Erythroblast (primary cell): ENCODE measurements at regions not wholly inside any gene's neighbourhood (a gene's known extent, or its start where the extent isn't known, plus 50 kb on each side); places are given as distances from the start of the nearest gene placed in this dataset.

Experiments used
- GATA1 ChIP-seq: IDR thresholded peaks from 2 replicates; pipeline ENCODE4 v1.6.1; 2011; ENCODE audit warnings: low read depth, mild to moderate bottlenecking, control low read depth, low read length, moderate library complexity
- POLR2A ChIP-seq: IDR thresholded peaks from 2 replicates; pipeline ENCODE4 v1.6.1; 2011; ENCODE audit warnings: mild to moderate bottlenecking, low read length

DNA sequence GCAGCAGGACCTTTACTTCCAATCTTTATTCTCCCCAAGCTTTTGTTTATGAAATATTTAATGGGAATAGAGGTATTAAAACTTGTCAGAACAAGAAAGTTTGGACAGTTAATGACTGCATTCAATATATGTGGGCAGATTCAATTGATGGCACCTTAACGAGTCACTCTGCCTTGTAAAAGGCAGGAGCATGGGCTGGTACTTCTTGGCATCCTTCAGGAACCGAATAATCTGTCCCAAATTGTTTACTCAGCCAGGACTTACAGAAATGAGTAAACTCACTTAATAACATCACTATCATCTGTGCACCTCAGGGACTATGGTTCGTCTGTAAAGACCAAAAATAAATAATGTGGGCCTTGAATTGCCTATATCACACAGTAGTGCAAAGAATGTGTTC, 1280.3 kb upstream of the TMEFF2 start:
- no peak for TF ChIP-seq POLR2A
- TF ChIP-seq GATA1, result no peak
